OCI-LY7 (cell line): ENCODE measurements at regions not wholly inside any gene's neighbourhood (a gene's known extent, or its start where the extent isn't known, plus 50 kb on each side); places are given as distances from the start of the nearest gene placed in this dataset.

Experiments
- BruUV-seq: library from RNA; stranded (reverse); fragments of 400-500 nt; replicated peaks from 2 replicates; lab custom pipeline; 2021; lab: Mats Ljungman, UMichigan
- CTCF ChIA-PET: fragments of 300-600 bp; sonication (Branson Sonifier 250); formaldehyde crosslinking; loops from one replicate; lab custom pipeline; 2022; ENCODE audit warnings: antibody characterized with exemption; ENCODE audit not compliant: unreplicated experiment; lab: Charles Lee
- POLR2A ChIA-PET: fragments of 300-600 bp; sonication (Branson Sonifier 250); formaldehyde crosslinking; loops from one replicate; lab custom pipeline; 2022; ENCODE audit warnings: antibody characterized with exemption; lab: Charles Lee
- DNase-seq: peaks from one replicate; pipeline ENCODE4 v3.0.0-alpha.2; 2015; ENCODE audit warnings: low spot score
- H2AFZ ChIP-seq: fragments of 200-600 bp; sonication (generic), shearing (Covaris generic); 2 replicates; pipeline ENCODE4 v1.6.1; 2014; ENCODE audit warnings: mild to moderate bottlenecking, antibody characterized with exemption, low read length, moderate library complexity
- H3K27ac ChIP-seq: fragments of 200-600 bp; sonication (generic); 2 replicates; pipeline ENCODE4 v1.5.1; 2014; ENCODE audit warnings: mixed run types, low read depth, mild to moderate bottlenecking, moderate library complexity, low read length, inconsistent platforms; ENCODE audit not compliant: poor library complexity, severe bottlenecking
- H3K36me3 ChIP-seq: fragments of 200-600 bp; sonication (generic); 2 replicates; pipeline ENCODE4 v1.6.1; 2014; ENCODE audit warnings: mild to moderate bottlenecking, antibody characterized with exemption, low read length, moderate library complexity, mixed read lengths; ENCODE audit not compliant: insufficient read depth
- H3K4me1 ChIP-seq: fragments of 200-600 bp; sonication (generic); 2 replicates; pipeline ENCODE4 v1.5.1; 2014; ENCODE audit warnings: mild to moderate bottlenecking, low read length; ENCODE audit not compliant: insufficient read depth, poor library complexity, severe bottlenecking
- H3K4me2 ChIP-seq: fragments of 200-600 bp; sonication (generic); 2 replicates; pipeline ENCODE4 v1.6.1; 2014; ENCODE audit warnings: mild to moderate bottlenecking, low read length
- H3K4me3 ChIP-seq: fragments of 200-600 bp; sonication (generic); 2 replicates; pipeline ENCODE4 v1.5.1; 2014; ENCODE audit warnings: mild to moderate bottlenecking, low read depth, low read length; ENCODE audit not compliant: poor library complexity, severe bottlenecking
- H3K79me2 ChIP-seq: fragments of 200-600 bp; sonication (generic); 2 replicates; pipeline ENCODE4 v1.6.1; 2016; ENCODE audit warnings: low read depth, mild to moderate bottlenecking, low read length, moderate library complexity, mixed read lengths; ENCODE audit not compliant: insufficient read depth
- H3K9me2 ChIP-seq: fragments of 200-600 bp; sonication (generic); 2 replicates; pipeline ENCODE4 v1.6.1; 2016; ENCODE audit warnings: mild to moderate bottlenecking, low read length, mixed read lengths; ENCODE audit not compliant: insufficient read depth
- H3K9me3 ChIP-seq: fragments of 200-600 bp; sonication (generic); 2 replicates; pipeline ENCODE4 v1.6.1; 2014; ENCODE audit warnings: mild to moderate bottlenecking, mixed run types, low read length, mixed read lengths
- H4K20me1 ChIP-seq: fragments of 200-600 bp; sonication (generic); 2 replicates; pipeline ENCODE4 v1.6.1; 2014; ENCODE audit warnings: mild to moderate bottlenecking, antibody characterized with exemption, low read length, moderate library complexity, mixed read lengths; ENCODE audit not compliant: insufficient read depth
- CTCF ChIP-seq: fragments of 200-600 bp; sonication (generic); conservative IDR thresholded peaks from 2 replicates; pipeline ENCODE4 v1.5.1; 2014; ENCODE audit warnings: mild to moderate bottlenecking, antibody characterized with exemption, low read length, moderate library complexity, mixed read lengths
- EZH2phosphoT487 ChIP-seq: fragments of 200-600 bp; sonication (generic); IDR thresholded peaks from 2 replicates; pipeline ENCODE4 v1.6.1; 2018; ENCODE audit warnings: low read depth, borderline replicate concordance, mild to moderate bottlenecking, mixed run types, antibody characterized with exemption, low read length, moderate library complexity, mixed read lengths
- intact Hi-C: fragments of 100-400 bp; cut with micrococcal nuclease; formaldehyde crosslinking; loops from one replicate; pipeline ENCODE4 v1.10.0; 2022; ENCODE audit not compliant: unreplicated experiment

GRCh38 chr10:33463011-33463410 is 128.5 kb upstream of the NRP1 start:
- Histone ChIP-seq H3K79me2 (no peaks in the 10 kb centered on the region), H3K4me3 (no peak overlapping the region), H3K9me2 (no peaks in the 10 kb centered on the region), H3K4me2 (no peak overlapping the region), H2AFZ (no peak overlapping the region), H3K36me3 (no peaks in the 10 kb centered on the region), H4K20me1 (no peaks in the 10 kb centered on the region), H3K9me3 (no peaks in the 10 kb centered on the region), H3K27ac (no peak overlapping the region), H3K4me1 (no peaks in the 10 kb centered on the region)
- ChIA-PET POLR2A (no interaction called here), CTCF (no interaction called here)
- no TSS peak for BruUV-seq
- TF ChIP-seq CTCF, result no peak
- no peak for TF ChIP-seq EZH2phosphoT487
- intact Hi-C loops, result no loop called here
- DNase-seq, result no peak

GRCh38 chr10:33461295-33461640 is 126.8 kb upstream of the NRP1 start:
- H3K4me3 ChIP-seq, result no peak overlapping the region
- ChIA-PET POLR2A (interaction anchor here (0.7 kb wide), 1 partner anchor 690 kb away, joined by 4 read pairs; no protein-coding TSS in a partner anchor), CTCF (no interaction called here)
- no TSS peak for BruUV-seq
- no peaks in the 10 kb centered on the region for H3K79me2 ChIP-seq
- H3K4me1 ChIP-seq, result no peaks in the 10 kb centered on the region
- H3K27ac ChIP-seq, result no peak overlapping the region
- H3K36me3 ChIP-seq, result no peaks in the 10 kb centered on the region
- intact Hi-C loops, result no loop called here
- no peak for DNase-seq
- H4K20me1 ChIP-seq, result no peaks in the 10 kb centered on the region
- H3K4me2 ChIP-seq, result no peak overlapping the region
- H3K9me2 ChIP-seq, result no peaks in the 10 kb centered on the region
- H3K9me3 ChIP-seq, result no peaks in the 10 kb centered on the region
- TF ChIP-seq CTCF (no peak), EZH2phosphoT487 (no peak)
- no peak overlapping the region for H2AFZ ChIP-seq

- BruUV-seq, result no TSS peak
- H3K36me3 ChIP-seq, result no peaks in the 10 kb centered on the region
- no peak overlapping the region for H3K4me3 ChIP-seq
- no peaks in the 10 kb centered on the region for H3K79me2 ChIP-seq
- H3K9me3 ChIP-seq, result no peaks in the 10 kb centered on the region
- no peaks in the 10 kb centered on the region for H3K9me2 ChIP-seq
- no peak overlapping the region for H3K4me2 ChIP-seq
- intact Hi-C loops, result no loop called here
- H2AFZ ChIP-seq, result no peak overlapping the region
- no peak overlapping the region for H3K27ac ChIP-seq
- no peaks in the 10 kb centered on the region for H4K20me1 ChIP-seq
- no peak for TF ChIP-seq EZH2phosphoT487
- TF ChIP-seq CTCF, result no peak
- DNase-seq, result no peak
- ChIA-PET CTCF (no interaction called here), POLR2A (no interaction called here)
- H3K4me1 ChIP-seq, result no peaks in the 10 kb centered on the region
Measured at GRCh38 chr10:33460505-33461294, 126.2 kb upstream of the NRP1 start.
